ENCODE measurements at regions not wholly inside any gene's neighbourhood (a gene's known extent, or its start where the extent isn't known, plus 50 kb on each side); places are given as distances from the start of the nearest gene placed in this dataset.

- TF ChIP-seq BCLAF1 (IDR thresholded peaks at IDR 0.05; ENCODE audit: borderline replicate concordance in 1 of 2, control insufficient read depth in 1 of 2, low read depth in 2 of 2, low read length in 1 of 2) (no peak), CHCHD3 (CRISPR knock-in tag; IDR thresholded peaks at IDR 0.05) (no peak), POLR3G (IDR thresholded peaks at IDR 0.05; ENCODE audit: extremely low read depth, insufficient read length, insufficient replicate concordance) (no peak), NR0B1 (IDR thresholded peaks at IDR 0.05; ENCODE audit: partially characterized antibody) (no peak), SREBF2 (CRISPR knock-in tag; IDR thresholded peaks at IDR 0.05) (no peak), NFE2 (IDR thresholded peaks at IDR 0.05; ENCODE audit: low read depth) (no peak), HMGN3 (IDR thresholded peaks at IDR 0.05; ENCODE audit: borderline replicate concordance, extremely low read depth, insufficient read length, low read depth, low read length) (no peak), KAT8 (IDR thresholded peaks at IDR 0.05; ENCODE audit: low read depth) (no peak), LEF1 (IDR thresholded peaks at IDR 0.05) (no peak), NFE2L1 (tag; IDR thresholded peaks at IDR 0.05; ENCODE audit: borderline replicate concordance, low read depth) (no peak), ETS1 (conservative IDR thresholded peaks at IDR 0.05; ENCODE audit: control insufficient read depth, low read depth, low read length) (no peak), ELF2 (CRISPR knock-in tag; IDR thresholded peaks at IDR 0.05) (no peak), NCOA6 (IDR thresholded peaks at IDR 0.05) (no peak), ZNF778 (CRISPR knock-in tag; IDR thresholded peaks at IDR 0.05) (no peak), BRCA1 (IDR thresholded peaks at IDR 0.05) (no peak), BRCA1 (CRISPR knock-in tag; IDR thresholded peaks at IDR 0.05) (no peak), SNAPC5 (CRISPR knock-in tag; IDR thresholded peaks at IDR 0.05) (no peak), GATAD2A (IDR thresholded peaks at IDR 0.05) (no peak), HNRNPUL1 (IDR thresholded peaks at IDR 0.05; ENCODE audit: low read length) (no peak)
- TF ChIP-seq, protein P1, sequence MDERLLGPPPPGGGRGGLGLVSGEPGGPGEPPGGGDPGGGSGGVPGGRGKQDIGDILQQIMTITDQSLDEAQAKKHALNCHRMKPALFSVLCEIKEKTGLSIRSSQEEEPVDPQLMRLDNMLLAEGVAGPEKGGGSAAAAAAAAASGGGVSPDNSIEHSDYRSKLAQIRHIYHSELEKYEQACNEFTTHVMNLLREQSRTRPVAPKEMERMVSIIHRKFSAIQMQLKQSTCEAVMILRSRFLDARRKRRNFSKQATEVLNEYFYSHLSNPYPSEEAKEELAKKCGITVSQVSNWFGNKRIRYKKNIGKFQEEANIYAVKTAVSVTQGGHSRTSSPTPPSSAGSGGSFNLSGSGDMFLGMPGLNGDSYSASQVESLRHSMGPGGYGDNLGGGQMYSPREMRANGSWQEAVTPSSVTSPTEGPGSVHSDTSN (CRISPR knock-in tag; IDR thresholded peaks at IDR 0.05; ENCODE audit: low read depth) = no peak
- TF ChIP-seq, protein P1 (tag; conservative IDR thresholded peaks at IDR 0.05; ENCODE audit: low read depth) = no peak
These were observed 171.5 kb upstream of the IRF2BP2 start (continued) for GRCh38 chr1:234781241-234782065.

Measured in K562 (cell line).